Lower leg skin (tissue), 3 donors: ENCODE measurements at regions not wholly inside any gene's neighbourhood (a gene's known extent, or its start where the extent isn't known, plus 50 kb on each side); places are given as distances from the start of the nearest gene placed in this dataset.

Source experiments
- POLR2A ChIP-seq, 2 donors: fragments of 450-650 bp; IDR thresholded peaks; one replicate each; pipeline ENCODE4 v1.6.1; 2016 to 2017; ENCODE audit warnings: antibody characterized with exemption in 2 of 2, mild to moderate bottlenecking in 1 of 2, moderate library complexity in 1 of 2
- TF ChIP-seq, protein P1 (sequence below), 3 donors: fragments of 450-650 bp; IDR thresholded peaks; one replicate each; pipeline ENCODE4 v1.5.1; 2016; ENCODE audit warnings: antibody characterized with exemption in 3 of 3, mild to moderate bottlenecking in 3 of 3, moderate library complexity in 2 of 3

DNA sequence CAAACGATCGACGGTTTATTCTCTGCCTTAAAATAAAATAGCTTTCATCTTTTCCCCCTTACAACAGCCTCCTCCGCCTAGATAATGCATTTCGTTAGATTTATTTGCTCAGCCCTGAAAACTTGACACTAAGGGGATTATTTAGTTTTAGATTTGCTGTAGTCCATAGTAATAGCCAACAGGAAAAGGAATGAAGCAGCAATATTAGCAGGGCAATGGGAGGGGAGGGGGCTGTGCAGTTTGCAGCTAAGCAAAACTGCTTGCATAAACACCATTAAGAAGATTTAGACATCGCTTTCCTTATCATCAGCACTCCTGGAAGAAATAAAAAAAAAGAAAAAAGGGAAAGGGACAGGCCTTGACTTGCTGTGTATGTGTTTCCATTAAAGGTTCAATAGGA is 286.5 kb upstream of the SOX14 start:
- TF ChIP-seq POLR2A (IDR thresholded peaks at IDR 0.05) = no peak
- TF ChIP-seq, protein P1, sequence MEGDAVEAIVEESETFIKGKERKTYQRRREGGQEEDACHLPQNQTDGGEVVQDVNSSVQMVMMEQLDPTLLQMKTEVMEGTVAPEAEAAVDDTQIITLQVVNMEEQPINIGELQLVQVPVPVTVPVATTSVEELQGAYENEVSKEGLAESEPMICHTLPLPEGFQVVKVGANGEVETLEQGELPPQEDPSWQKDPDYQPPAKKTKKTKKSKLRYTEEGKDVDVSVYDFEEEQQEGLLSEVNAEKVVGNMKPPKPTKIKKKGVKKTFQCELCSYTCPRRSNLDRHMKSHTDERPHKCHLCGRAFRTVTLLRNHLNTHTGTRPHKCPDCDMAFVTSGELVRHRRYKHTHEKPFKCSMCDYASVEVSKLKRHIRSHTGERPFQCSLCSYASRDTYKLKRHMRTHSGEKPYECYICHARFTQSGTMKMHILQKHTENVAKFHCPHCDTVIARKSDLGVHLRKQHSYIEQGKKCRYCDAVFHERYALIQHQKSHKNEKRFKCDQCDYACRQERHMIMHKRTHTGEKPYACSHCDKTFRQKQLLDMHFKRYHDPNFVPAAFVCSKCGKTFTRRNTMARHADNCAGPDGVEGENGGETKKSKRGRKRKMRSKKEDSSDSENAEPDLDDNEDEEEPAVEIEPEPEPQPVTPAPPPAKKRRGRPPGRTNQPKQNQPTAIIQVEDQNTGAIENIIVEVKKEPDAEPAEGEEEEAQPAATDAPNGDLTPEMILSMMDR (IDR thresholded peaks at IDR 0.05) = no peak
